Neural progenitor cell (in vitro differentiated cells): ENCODE measurements at regions not wholly inside any gene's neighbourhood (a gene's known extent, or its start where the extent isn't known, plus 50 kb on each side); places are given as distances from the start of the nearest gene placed in this dataset.

Experiments used
- DNase-seq: peaks from one replicate; pipeline ENCODE4 v3.0.0-alpha.2; 2016; ENCODE audit warnings: low spot score
- H2AFZ ChIP-seq: fragments of 200-600 bp; sonication (generic); replicated peaks from 2 replicates; pipeline ENCODE4 v1.6.1; 2016; ENCODE audit warnings: antibody characterized with exemption
- H3F3A ChIP-seq: fragments of 200-600 bp; sonication (generic); 2 replicates; pipeline ENCODE4 v1.6.1; 2016; ENCODE audit warnings: antibody characterized with exemption, low read depth
- H3K27ac ChIP-seq: fragments of 200-600 bp; sonication (generic); 2 replicates; pipeline ENCODE4 v1.5.1; 2016; ENCODE audit warnings: mild to moderate bottlenecking
- H3K27me3 ChIP-seq: fragments of 200-600 bp; sonication (generic); 2 replicates; pipeline ENCODE4 v1.6.1; 2016; ENCODE audit warnings: mild to moderate bottlenecking, moderate library complexity
- H3K36me3 ChIP-seq: fragments of 200-600 bp; sonication (generic); 2 replicates; pipeline ENCODE4 v1.5.1; 2016
- H3K4me1 ChIP-seq: fragments of 200-600 bp; sonication (generic); 2 replicates; pipeline ENCODE4 v1.6.1; 2016; ENCODE audit warnings: mixed run types
- H3K4me2 ChIP-seq: fragments of 200-600 bp; sonication (generic); 2 replicates; pipeline ENCODE4 v1.6.1; 2016
- H3K4me3 ChIP-seq: fragments of 200-600 bp; sonication (generic); 2 replicates; pipeline ENCODE4 v1.5.1; 2016
- H3K79me2 ChIP-seq: fragments of 200-600 bp; sonication (generic); 2 replicates; pipeline ENCODE4 v1.6.1; 2016; ENCODE audit warnings: low read depth
- H3K9ac ChIP-seq: fragments of 200-600 bp; sonication (generic); 2 replicates; pipeline ENCODE4 v1.6.1; 2016
- H3K9me3 ChIP-seq: fragments of 200-600 bp; sonication (generic); 2 replicates; pipeline ENCODE4 v1.5.1; 2016; ENCODE audit warnings: low read depth
- H4K20me1 ChIP-seq: fragments of 200-600 bp; sonication (generic); 2 replicates; pipeline ENCODE4 v1.6.1; 2016; ENCODE audit warnings: low read depth
- H3K27ac Mint-ChIP-seq: 3 replicates; pipeline ENCODE4 v1.8.0; 2021; ENCODE audit warnings: mixed read lengths
- H3K27me3 Mint-ChIP-seq: 2 replicates; pipeline ENCODE4 v1.8.0; 2022; ENCODE audit warnings: low read depth, mild to moderate bottlenecking, inconsistent platforms, moderate library complexity, mixed read lengths; ENCODE audit not compliant: insufficient read depth
- H3K36me3 Mint-ChIP-seq: 3 replicates; pipeline ENCODE4 v1.8.0; 2021; ENCODE audit warnings: mixed read lengths
- H3K4me1 Mint-ChIP-seq: 3 replicates; pipeline ENCODE4 v1.8.0; 2021; ENCODE audit warnings: mixed read lengths
- H3K4me3 Mint-ChIP-seq: 3 replicates; pipeline ENCODE4 v1.8.0; 2021; ENCODE audit warnings: mild to moderate bottlenecking, moderate library complexity, mixed read lengths
- H3K9me3 Mint-ChIP-seq: 3 replicates; pipeline ENCODE4 v1.8.0; 2020; ENCODE audit warnings: mixed read lengths
- EZH2 ChIP-seq: fragments of 200-600 bp; sonication (generic); IDR thresholded peaks from 2 replicates; pipeline ENCODE4 v1.6.1; 2017; ENCODE audit warnings: antibody characterized with exemption, mild to moderate bottlenecking, moderate library complexity
- EZH2phosphoT487 ChIP-seq: fragments of 200-600 bp; sonication (generic); IDR thresholded peaks from 2 replicates; pipeline ENCODE4 v1.6.1; 2017; ENCODE audit warnings: antibody characterized with exemption
- TF ChIP-seq, protein P1 (sequence below): fragments of 200-600 bp; sonication (generic); IDR thresholded peaks from 2 replicates; pipeline ENCODE4 v1.5.1; 2017; ENCODE audit warnings: antibody characterized with exemption, mild to moderate bottlenecking

DNA sequence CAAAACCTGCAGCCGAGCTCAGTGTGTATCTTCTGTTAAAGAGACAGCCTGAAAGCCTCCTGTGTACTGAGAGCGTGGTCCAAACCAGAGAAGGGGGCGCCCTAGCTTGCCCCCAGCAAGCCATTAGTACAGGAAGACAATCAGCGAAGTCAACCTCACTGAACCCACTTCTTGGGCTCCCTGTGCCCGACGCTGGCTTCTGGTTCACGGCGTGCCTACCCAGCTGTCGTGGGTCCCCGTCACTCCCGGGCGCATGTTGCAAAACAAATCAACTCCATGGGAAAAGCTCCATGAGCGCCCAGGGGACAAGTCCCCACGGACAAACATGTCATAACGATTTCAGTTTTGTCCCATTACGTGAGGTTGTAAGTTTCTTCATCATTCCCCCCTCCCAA, 326.9 kb downstream of the SH3GL2 start:
- Histone ChIP-seq H3F3A (no peaks in the 10 kb centered on the region), H3K27me3 (peaks cover 77% of the 10 kb centered on the region), H3K9me3 (no peaks in the 10 kb centered on the region), H3K27ac (no peak overlapping the region), H3K4me2 (peak overlapping the region; percentile 100), H2AFZ (peak overlapping the region; percentile 82), H3K79me2 (no peaks in the 10 kb centered on the region), H4K20me1 (peaks cover 2% of the 10 kb centered on the region), H3K4me3 (peak overlapping the region; percentile 72), H3K4me1 (peaks cover 7% of the 10 kb centered on the region), H3K36me3 (no peaks in the 10 kb centered on the region), H3K9ac (no peak overlapping the region)
- H3K4me3 Mint-ChIP-seq = peak overlapping the region; percentile 87
- H3K9me3 Mint-ChIP-seq = no peaks in the 10 kb centered on the region
- DNase-seq = peak; percentile 34
- H3K27me3 Mint-ChIP-seq = peaks cover 50% of the 10 kb centered on the region
- no peaks in the 10 kb centered on the region for H3K36me3 Mint-ChIP-seq
- TF ChIP-seq, protein P1, sequence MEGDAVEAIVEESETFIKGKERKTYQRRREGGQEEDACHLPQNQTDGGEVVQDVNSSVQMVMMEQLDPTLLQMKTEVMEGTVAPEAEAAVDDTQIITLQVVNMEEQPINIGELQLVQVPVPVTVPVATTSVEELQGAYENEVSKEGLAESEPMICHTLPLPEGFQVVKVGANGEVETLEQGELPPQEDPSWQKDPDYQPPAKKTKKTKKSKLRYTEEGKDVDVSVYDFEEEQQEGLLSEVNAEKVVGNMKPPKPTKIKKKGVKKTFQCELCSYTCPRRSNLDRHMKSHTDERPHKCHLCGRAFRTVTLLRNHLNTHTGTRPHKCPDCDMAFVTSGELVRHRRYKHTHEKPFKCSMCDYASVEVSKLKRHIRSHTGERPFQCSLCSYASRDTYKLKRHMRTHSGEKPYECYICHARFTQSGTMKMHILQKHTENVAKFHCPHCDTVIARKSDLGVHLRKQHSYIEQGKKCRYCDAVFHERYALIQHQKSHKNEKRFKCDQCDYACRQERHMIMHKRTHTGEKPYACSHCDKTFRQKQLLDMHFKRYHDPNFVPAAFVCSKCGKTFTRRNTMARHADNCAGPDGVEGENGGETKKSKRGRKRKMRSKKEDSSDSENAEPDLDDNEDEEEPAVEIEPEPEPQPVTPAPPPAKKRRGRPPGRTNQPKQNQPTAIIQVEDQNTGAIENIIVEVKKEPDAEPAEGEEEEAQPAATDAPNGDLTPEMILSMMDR = peak; percentile 23
- peak; percentile 8 for TF ChIP-seq EZH2
- no peak for TF ChIP-seq EZH2phosphoT487
- no peak overlapping the region for H3K27ac Mint-ChIP-seq
- peaks cover 10% of the 10 kb centered on the region for H3K4me1 Mint-ChIP-seq

DNA sequence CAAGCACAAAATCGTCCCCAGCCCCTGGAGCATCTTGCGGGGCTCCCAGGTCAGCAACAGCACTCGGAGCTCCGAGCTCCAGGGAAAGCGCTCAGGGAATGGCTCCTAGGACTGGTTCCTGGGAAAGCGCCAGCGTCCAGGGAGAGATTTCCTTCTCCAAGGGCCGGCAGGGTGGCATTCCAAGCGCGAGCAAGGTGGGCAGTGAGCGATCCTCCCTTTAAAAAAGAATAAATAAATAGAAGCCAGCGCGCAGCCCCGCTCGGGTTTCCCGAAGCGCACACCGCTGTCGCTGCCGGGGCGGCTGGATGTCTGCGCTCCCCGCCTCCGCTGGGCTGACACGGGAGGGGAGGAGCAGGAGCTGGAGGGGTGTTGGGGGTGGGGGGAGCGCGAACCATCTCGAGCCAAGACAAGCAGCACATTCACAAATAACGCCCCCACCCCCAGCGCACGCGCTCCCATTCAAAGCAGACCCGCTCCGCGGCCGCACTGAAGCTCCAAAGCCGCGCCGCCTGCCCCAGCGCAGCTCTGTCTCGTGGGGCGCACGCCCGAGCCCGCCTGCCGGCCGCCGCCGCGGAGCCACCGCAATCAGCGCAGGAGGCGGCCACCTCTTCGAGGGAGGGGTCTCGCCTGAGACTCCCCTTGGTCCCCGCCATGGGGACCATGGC, 327.4 kb downstream of the SH3GL2 start:
- H2AFZ ChIP-seq = peak overlapping the region; percentile 82
- no peak overlapping the region for H3K9ac ChIP-seq
- TF ChIP-seq EZH2 (peak; percentile 85), EZH2phosphoT487 (no peak)
- TF ChIP-seq, protein P1 = no peak
- peaks cover 74% of the 10 kb centered on the region for H3K27me3 ChIP-seq
- H3K4me3 ChIP-seq = peak overlapping the region; percentile 72
- Mint-ChIP-seq H3K4me1 (peaks cover 10% of the 10 kb centered on the region), H3K27me3 (peaks cover 50% of the 10 kb centered on the region), H3K9me3 (no peaks in the 10 kb centered on the region), H3K27ac (no peak overlapping the region), H3K4me3 (peak overlapping the region; percentile 87), H3K36me3 (no peaks in the 10 kb centered on the region)
- peak overlapping the region; percentile 100 for H3K4me2 ChIP-seq
- peaks cover 2% of the 10 kb centered on the region for H4K20me1 ChIP-seq
- H3F3A ChIP-seq = no peaks in the 10 kb centered on the region
- peak; percentile 77 for DNase-seq
- H3K4me1 ChIP-seq = peaks cover 7% of the 10 kb centered on the region
- no peaks in the 10 kb centered on the region for H3K9me3 ChIP-seq
- H3K36me3 ChIP-seq = no peaks in the 10 kb centered on the region
- no peak overlapping the region for H3K27ac ChIP-seq
- no peaks in the 10 kb centered on the region for H3K79me2 ChIP-seq

DNA sequence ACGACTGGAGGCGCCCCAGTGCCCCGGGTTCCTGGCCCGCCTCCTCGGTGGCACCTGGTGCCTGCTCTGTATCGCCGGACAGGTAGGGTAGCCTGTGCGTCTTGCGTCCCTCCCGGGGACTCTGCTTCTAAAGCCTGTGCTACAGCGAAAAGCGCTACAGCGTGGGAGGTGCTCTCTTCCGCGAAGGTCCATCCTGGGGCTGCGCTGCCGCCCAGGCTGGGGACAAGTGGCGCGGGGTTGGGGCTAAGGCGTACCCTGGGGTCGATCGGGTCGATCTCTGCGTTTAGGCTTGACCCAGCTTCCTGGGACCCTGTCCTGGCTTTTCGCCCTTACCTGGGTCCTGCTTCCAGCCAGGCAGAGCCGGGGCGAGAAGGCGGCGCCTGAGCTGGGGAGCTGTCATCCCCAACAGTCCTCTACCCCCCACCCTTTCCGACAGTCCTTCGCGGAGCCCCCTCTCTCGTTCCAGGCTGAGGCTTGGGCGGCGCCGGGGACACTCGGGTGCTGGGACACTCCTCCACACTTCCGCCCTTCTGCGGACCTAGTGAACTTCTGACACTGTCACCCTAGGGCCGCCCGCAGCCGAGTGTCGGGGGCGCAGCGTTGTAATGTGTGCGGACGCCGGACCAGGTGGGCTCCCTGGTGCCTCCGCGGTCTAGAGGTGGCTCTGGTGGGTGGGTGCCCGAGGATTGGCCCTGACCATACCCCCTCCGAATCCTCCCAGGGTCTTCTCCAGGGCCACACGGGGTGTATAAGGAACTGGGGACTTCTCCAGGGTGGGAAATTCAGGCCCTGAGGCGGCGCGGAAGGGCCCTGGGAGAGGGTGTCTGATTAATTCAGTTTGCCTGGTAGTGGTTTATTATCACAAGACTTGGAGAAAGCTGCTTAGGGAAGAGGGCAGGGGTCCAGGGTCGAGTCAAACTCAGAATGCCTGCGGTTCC, 328.2 kb downstream of the SH3GL2 start:
- DNase-seq = peak; percentile 50
- H3K79me2 ChIP-seq = no peaks in the 10 kb centered on the region
- peak overlapping the region; percentile 72 for H3K4me3 ChIP-seq
- H3K27ac ChIP-seq = no peak overlapping the region
- no peaks in the 10 kb centered on the region for H3K9me3 ChIP-seq
- no peak overlapping the region for H3K9ac ChIP-seq
- peaks cover 7% of the 10 kb centered on the region for H3K4me1 ChIP-seq
- H3K9me3 Mint-ChIP-seq = no peaks in the 10 kb centered on the region
- peak overlapping the region; percentile 100 for H3K4me2 ChIP-seq
- H3K4me3 Mint-ChIP-seq = peak overlapping the region; percentile 81
- H3K27ac Mint-ChIP-seq = no peak overlapping the region
- peaks cover 50% of the 10 kb centered on the region for H3K27me3 Mint-ChIP-seq
- TF ChIP-seq EZH2 = peak; percentile 78
- peak; percentile 82 for TF ChIP-seq EZH2phosphoT487
- TF ChIP-seq, protein P1 = no peak
- no peaks in the 10 kb centered on the region for H3F3A ChIP-seq
- no peaks in the 10 kb centered on the region for H3K36me3 Mint-ChIP-seq
- H3K27me3 ChIP-seq = peaks cover 66% of the 10 kb centered on the region
- peak overlapping the region; percentile 82 for H2AFZ ChIP-seq
- H4K20me1 ChIP-seq = peaks cover 2% of the 10 kb centered on the region
- H3K36me3 ChIP-seq = no peaks in the 10 kb centered on the region
- peaks cover 10% of the 10 kb centered on the region for H3K4me1 Mint-ChIP-seq
